OCI-LY7 (cell line): ENCODE measurements at regions not wholly inside any gene's neighbourhood (a gene's known extent, or its start where the extent isn't known, plus 50 kb on each side); places are given as distances from the start of the nearest gene placed in this dataset.

ENCODE experiments used
- CTCF ChIP-seq: fragments of 200-600 bp; sonication (generic); conservative IDR thresholded peaks from 2 replicates; pipeline ENCODE4 v1.5.1; 2014; ENCODE audit warnings: mild to moderate bottlenecking, antibody characterized with exemption, low read length, moderate library complexity, mixed read lengths
- EZH2phosphoT487 ChIP-seq: fragments of 200-600 bp; sonication (generic); IDR thresholded peaks from 2 replicates; pipeline ENCODE4 v1.6.1; 2018; ENCODE audit warnings: low read depth, borderline replicate concordance, mild to moderate bottlenecking, mixed run types, antibody characterized with exemption, low read length, moderate library complexity, mixed read lengths

- TF ChIP-seq CTCF (no peak), EZH2phosphoT487 (no peak)
These were observed 228.4 kb upstream of the VCX start for GRCh38 chrX:7614616-7615015.
